GM12875 (cell line): ENCODE measurements at regions not wholly inside any gene's neighbourhood (a gene's known extent, or its start where the extent isn't known, plus 50 kb on each side); places are given as distances from the start of the nearest gene placed in this dataset.

Experiments
- H3K4me3 ChIP-seq: one replicate; pipeline ENCODE4 v1.5.1; 2011; ENCODE audit warnings: low read depth, low read length, control low read depth
- TF ChIP-seq, protein P1 (sequence below): IDR thresholded peaks from 2 replicates; pipeline ENCODE4 v1.5.1; 2011; ENCODE audit warnings: low read depth, mild to moderate bottlenecking, control low read depth, inconsistent platforms, low read length, moderate library complexity, borderline replicate concordance; ENCODE audit not compliant: insufficient read depth

DNA sequence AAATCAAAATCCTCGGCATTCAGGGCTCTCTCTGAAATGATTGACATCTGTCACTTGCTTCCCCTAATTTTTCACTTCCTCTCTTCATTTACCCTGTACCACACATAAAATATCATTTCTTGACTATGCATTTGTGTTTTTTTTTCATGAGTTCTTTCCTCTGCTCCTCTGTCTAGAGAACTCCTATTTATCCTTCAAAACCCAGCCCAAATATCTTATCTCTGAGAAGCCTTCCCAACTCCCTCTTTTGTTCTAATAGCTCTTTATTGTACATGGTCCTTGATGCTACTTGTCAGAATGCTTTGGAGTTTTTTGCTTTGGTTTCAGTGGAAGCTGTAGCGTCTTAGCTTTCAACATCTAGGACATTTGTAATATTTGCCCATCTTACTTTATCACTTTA lies 190.2 kb upstream of the CTBP2 start:
- TF ChIP-seq, protein P1, sequence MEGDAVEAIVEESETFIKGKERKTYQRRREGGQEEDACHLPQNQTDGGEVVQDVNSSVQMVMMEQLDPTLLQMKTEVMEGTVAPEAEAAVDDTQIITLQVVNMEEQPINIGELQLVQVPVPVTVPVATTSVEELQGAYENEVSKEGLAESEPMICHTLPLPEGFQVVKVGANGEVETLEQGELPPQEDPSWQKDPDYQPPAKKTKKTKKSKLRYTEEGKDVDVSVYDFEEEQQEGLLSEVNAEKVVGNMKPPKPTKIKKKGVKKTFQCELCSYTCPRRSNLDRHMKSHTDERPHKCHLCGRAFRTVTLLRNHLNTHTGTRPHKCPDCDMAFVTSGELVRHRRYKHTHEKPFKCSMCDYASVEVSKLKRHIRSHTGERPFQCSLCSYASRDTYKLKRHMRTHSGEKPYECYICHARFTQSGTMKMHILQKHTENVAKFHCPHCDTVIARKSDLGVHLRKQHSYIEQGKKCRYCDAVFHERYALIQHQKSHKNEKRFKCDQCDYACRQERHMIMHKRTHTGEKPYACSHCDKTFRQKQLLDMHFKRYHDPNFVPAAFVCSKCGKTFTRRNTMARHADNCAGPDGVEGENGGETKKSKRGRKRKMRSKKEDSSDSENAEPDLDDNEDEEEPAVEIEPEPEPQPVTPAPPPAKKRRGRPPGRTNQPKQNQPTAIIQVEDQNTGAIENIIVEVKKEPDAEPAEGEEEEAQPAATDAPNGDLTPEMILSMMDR, result no peak
- no peak overlapping the region for H3K4me3 ChIP-seq

DNA sequence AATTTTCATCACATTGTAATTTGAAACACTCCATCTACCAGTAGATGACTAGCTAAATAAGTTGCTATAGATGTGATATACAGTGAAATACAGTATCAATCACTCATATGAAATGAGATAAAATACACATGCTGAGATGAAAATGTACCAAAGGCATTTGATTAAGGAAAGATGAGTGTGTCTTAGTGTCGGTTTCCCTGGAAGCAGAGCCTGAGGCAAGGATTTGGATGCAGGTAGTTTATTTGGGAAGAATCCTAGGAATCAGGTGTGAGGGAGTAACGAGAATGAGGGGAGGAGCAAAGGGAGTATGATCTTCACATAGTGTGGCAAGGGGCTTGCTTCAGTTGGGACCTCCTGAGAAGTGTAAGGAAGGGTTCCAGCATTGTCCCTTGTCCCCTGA lies 188.2 kb upstream of the CTBP2 start:
- H3K4me3 ChIP-seq, result no peak overlapping the region
- TF ChIP-seq, protein P1, result no peak

DNA sequence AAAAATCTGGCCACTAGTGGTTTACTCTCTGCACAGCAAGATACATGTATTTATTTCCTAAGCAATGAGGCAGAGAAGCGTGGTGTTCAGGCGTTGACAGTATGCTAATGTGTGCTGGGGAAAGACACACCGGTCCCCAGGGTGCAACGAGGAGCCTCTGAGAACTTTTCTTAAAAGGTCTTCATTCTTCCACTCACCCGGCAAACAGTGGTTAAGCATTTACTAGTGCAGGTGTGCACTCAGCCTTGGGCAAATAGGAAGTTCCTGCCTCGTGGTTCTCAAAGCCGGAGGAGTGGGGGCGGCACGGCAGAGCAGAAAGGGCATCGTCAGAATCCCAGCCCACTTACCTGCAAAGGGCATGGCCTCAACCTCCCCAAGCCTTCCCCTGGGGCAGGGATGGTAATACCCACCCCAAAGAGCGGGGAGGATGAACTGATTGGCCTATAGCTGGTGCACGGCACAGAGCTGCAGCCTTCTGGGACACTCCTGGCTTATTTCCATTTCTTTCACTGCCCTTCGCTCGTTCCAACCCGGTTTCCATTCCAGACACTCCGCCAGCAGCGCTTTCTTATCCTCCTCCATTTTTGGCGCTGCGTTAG lies 184.3 kb upstream of the CTBP2 start:
- TF ChIP-seq, protein P1, result no peak
- no peak overlapping the region for H3K4me3 ChIP-seq

DNA sequence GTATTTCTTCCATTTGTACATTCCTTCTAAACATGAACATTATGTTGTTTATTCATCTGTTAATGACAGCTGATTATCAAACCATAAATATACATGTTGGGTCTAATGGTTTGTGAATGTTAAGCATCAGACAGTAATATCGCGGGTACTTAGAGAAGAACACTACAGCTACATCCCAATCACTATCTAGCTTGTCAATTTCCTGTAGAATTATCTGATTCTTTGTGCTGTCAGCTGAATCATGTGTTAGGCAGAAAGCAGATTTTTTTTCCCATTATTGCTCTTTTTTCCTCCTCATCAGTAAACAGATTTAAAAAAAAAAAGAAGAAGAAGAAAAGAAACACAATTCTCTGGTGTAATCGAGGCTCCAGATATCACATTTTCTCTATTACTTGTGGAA lies 183.6 kb upstream of the CTBP2 start:
- H3K4me3 ChIP-seq, result no peak overlapping the region
- TF ChIP-seq, protein P1, result no peak

DNA sequence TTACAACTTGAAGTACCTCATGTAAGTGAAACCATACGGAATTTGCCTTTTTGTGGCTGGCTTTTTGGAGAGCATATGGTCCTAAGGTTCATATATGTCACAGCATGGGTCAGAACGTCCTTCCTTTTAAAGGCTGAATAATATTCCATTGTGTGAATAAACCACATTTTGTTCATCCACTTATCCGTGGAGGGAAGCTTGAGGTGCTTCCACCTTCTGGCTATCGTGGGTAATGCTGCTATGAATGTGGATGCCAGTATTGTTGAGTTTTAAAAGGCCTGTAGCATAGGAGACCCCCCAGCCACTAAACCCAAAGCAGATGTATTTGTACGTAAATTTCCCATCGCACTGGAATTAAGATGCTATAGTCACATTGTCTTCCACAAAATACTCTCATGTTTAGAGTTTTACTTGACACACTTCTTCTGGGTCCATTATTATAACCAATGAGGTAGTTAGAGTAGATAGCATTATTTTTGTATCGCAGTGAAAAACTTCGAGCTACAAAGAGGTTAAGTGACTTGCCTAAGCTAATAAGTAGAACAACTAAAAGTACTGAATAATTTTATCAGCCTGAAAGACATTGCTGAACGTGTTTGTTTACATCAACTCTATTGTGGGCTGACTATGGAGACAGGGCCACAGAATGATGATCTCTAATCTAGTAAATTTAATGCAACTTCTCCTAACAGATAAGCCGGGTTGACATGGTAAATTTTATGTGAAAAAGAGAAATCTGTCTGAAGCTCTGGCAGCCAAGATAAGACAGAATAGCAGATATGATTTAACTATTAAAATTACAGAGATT lies 183.0 kb upstream of the CTBP2 start:
- TF ChIP-seq, protein P1, result peak; percentile 58; the same call in 1 of the 2 replicates
- no peak overlapping the region for H3K4me3 ChIP-seq

DNA sequence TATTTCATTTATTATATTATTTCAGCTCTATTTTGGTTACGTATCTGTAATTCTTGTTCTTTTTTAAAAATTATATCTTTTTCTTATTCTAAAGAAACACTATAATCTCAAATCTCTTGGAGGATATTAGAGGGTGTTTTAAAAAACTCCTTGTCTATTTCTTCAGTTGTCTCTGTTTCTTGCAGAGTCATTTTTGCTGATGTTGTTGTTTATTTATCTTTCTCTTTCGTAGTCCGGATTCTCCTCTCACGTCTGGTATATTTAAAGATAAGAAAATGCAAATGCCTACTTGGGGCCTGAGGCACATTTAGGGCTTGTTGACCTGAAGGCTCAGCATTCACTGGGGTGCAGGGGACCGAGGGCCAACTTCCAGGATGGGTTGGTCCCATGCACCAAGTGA lies 181.2 kb upstream of the CTBP2 start:
- TF ChIP-seq, protein P1, result no peak
- no peak overlapping the region for H3K4me3 ChIP-seq

DNA sequence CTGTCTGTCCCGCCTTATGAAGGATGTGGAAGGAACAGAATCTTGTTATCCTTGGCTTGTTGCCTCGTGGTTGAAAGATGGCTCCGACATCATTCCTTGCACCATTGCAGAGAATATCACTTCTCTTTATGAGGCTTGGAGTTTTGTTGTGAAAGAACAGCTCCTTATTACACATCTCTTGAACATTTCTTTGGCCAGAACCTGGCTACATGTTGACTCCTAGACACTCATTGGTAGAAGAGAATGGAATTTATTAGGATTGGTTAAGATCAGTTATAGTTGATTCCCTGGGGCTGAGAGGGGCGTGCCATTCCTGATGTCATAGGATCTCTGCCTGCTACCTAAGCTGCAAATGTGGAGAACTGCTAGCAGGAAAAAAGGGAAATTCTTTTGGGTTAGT lies 180.5 kb upstream of the CTBP2 start:
- TF ChIP-seq, protein P1, result no peak

More for the DNA sequence above, 180.5 kb upstream of the CTBP2 start:
- no peak overlapping the region for H3K4me3 ChIP-seq
